Sigmoid colon (tissue), 3 donors: ENCODE measurements at regions not wholly inside any gene's neighbourhood (a gene's known extent, or its start where the extent isn't known, plus 50 kb on each side); places are given as distances from the start of the nearest gene placed in this dataset.

ENCODE experiments used
- CTCF ChIP-seq, 4 experiments: fragments of 450-650 bp in 3 of 4; fragments of 200-600 bp in 1 of 4; IDR thresholded peaks; one replicate each; pipeline ENCODE4 v1.5.1; 2016 to 2019; ENCODE audit warnings: antibody characterized with exemption in 4 of 4, mild to moderate bottlenecking in 3 of 4, moderate library complexity in 2 of 4
- POLR2A ChIP-seq, 2 donors: fragments of 450-650 bp; IDR thresholded peaks; one replicate each; pipeline ENCODE4 v1.6.1; 2016; ENCODE audit warnings: antibody characterized with exemption in 2 of 2, mild to moderate bottlenecking in 2 of 2, moderate library complexity in 2 of 2

GRCh38 chr2:186433040-186433439, 53.0 kb upstream of the ZC3H15 start:
- TF ChIP-seq CTCF (IDR thresholded peaks at IDR 0.05) (no peak), POLR2A (IDR thresholded peaks at IDR 0.05) (no peak)
